GM18507 (cell line): ENCODE measurements at regions not wholly inside any gene's neighbourhood (a gene's known extent, or its start where the extent isn't known, plus 50 kb on each side); places are given as distances from the start of the nearest gene placed in this dataset.
"Not testable (repeated sequence)": the region's sequence is repeated elsewhere in the genome, so short reads cannot be mapped to it uniquely, and the experiment has no call there.

Experiments
- DNase-seq: peaks from one replicate; pipeline ENCODE4 v3.0.0; 2011; ENCODE audit warnings: low read depth; ENCODE audit not compliant: insufficient read length; ENCODE audit errors: extremely low spot score
- FAIRE-seq: peaks from 2 replicates; lab custom pipeline; 2011; peaks lifted over from hg19 to GRCh38; lab: Jason Lieb, UNC

GRCh38 chr2:95654897-95655296 is 63.1 kb downstream of the TRIM43 start:
- DNase-seq, FAIRE-seq: not testable (repeated sequence)

DNA sequence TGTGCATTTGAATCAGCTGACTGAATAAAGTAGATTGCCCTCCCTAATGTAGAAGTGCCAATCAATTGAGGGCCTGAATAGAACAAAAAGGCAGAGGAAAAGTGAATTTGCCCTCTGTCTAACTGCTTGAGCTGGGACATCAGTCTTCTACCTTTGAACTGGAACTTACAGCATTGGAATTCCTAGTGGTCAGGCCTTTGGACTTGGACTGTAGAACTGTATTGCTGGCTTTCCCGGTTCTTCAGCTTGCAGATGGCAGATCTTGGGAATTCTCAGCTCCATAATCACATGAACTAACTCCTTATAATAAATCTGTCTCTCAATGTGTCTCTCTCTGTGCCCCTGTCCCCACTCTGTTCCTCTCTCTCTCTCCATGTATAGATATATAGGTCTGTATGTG is 64.8 kb downstream of the TRIM43 start:
- not testable (repeated sequence) for DNase-seq, FAIRE-seq

- not testable (repeated sequence) for DNase-seq, FAIRE-seq
These were observed 66.1 kb downstream of the TRIM43 start for GRCh38 chr2:95657937-95658336.

- not testable (repeated sequence) for FAIRE-seq, DNase-seq
These were observed 69.2 kb downstream of the TRIM43 start for GRCh38 chr2:95660766-95661562.

- DNase-seq, FAIRE-seq: not testable (repeated sequence)
These were observed 72.0 kb downstream of the TRIM43 start for GRCh38 chr2:95663471-95664441.

GRCh38 chr2:95666636-95667035 is 74.8 kb downstream of the TRIM43 start:
- not testable (repeated sequence) for FAIRE-seq, DNase-seq

GRCh38 chr2:95667480-95667879 is 75.7 kb downstream of the TRIM43 start:
- FAIRE-seq (no peak), DNase-seq (no peak)

- not testable (repeated sequence) for FAIRE-seq, DNase-seq
These were observed 77.1 kb downstream of the TRIM43 start for GRCh38 chr2:95668934-95669333.

DNA sequence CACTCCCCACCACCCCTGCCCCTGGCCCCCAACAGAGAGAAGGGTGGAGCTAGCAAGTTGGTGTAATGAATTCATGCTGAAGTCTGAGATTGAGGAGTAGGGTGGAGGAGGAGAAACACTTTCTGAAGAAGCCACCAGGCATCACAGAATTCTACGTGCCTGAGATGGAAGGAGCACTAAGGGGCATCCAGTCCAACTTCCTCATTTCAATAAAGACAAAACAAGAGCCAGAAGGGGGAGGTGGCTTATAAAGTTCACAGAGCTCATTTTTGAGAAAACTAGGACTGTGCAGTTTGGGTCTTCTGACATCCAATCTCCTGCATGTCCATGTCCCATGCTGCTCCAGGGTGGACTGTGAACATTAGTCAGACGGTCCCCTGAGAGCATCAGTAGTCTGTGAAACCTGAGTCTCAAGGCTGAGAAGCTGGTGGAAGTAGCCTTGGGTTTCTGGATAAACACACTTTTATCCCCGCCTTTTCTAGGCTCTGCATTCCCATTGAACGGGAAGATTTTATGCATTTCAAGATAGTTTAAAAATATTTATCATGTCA is 77.7 kb downstream of the TRIM43 start:
- no peak for DNase-seq
- FAIRE-seq: no peak

- no peak for DNase-seq
- FAIRE-seq: no peak
These were observed 78.4 kb downstream of the TRIM43 start for GRCh38 chr2:95670167-95670566.

GRCh38 chr2:95670686-95671085 is 78.9 kb downstream of the TRIM43 start:
- DNase-seq: no peak
- FAIRE-seq: no peak

DNA sequence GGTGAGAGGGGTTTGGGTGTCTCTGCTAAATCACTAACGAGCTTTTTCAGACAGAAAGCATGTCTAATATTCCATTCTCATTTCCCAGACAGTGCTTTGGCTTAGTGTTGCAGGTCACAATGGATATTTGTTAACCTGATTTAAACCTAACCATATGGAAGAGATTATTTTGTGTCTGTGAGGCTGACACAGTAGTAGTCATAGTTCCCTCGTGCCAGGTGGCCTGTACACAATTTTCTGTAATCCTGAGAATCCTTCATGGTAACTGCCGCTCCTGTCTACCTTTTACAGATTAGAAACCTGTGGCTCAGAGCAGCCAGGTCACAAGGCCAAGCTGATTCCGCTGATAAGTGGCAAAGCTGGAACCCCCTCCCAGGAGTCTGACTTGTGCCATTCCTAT is 79.4 kb downstream of the TRIM43 start:
- FAIRE-seq, DNase-seq: not testable (repeated sequence)

DNA sequence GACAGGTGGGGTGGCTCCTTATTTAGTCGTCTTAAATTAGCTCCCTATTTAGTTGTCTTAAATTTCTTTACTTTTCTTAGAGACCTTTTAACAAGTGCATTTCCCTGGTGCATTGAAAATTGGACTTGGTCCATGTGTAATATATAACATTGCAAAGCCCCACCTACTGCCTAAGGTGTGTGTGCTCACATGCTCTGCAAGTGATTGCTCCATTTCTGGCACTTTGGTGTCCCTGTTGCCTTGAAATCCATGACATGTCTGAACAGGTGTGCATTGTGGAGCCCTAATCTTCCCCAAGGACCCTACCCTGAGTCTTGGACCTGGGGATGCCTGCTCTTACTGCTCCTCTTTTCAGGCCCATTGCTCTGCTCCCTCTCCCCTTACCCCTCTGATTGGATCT is 80.2 kb downstream of the TRIM43 start:
- DNase-seq, FAIRE-seq: not testable (repeated sequence)

DNA sequence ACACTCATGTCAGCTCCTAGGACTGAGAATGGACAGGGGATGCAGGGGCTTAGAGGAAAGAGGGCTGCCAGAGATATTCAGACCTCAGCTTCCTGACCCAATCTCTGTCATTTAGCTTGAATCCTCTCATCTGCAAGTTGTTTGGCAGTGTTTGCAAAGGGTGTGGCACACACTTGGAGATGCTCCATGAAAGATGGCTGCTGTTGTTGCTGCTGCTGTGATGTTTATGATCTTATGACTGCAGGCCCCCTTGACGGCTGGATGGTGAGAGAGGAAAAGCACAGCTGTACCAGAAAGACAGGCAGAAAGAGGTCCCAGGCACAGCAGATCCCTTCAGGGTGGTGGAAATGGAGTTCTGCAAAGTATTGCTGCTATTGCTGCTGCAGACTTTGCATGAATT is 80.7 kb downstream of the TRIM43 start:
- not testable (repeated sequence) for FAIRE-seq, DNase-seq

DNA sequence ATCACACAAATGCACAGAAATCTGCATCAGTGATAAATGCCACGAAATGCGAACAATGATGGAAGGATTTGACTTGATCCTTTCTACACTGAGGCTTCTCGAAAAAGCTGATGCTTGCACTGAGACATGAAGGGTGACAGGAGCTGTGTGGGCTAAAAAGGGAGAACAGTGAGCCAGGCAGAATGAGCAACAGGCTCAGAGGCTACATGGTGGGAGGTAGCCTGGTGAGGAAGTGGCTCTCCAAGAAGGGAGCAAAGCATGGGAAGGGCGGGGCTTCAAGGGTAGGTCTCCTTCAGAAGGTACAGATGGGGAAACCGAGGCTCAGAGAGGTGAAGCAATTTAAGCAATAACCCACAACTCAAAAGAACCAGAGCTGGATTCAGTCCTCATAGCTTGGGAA is 82.4 kb downstream of the TRIM43 start:
- no peak for DNase-seq
- no peak for FAIRE-seq

- FAIRE-seq, DNase-seq: not testable (repeated sequence)
These were observed 84.8 kb downstream of the TRIM43 start for GRCh38 chr2:95676573-95676972.

DNA sequence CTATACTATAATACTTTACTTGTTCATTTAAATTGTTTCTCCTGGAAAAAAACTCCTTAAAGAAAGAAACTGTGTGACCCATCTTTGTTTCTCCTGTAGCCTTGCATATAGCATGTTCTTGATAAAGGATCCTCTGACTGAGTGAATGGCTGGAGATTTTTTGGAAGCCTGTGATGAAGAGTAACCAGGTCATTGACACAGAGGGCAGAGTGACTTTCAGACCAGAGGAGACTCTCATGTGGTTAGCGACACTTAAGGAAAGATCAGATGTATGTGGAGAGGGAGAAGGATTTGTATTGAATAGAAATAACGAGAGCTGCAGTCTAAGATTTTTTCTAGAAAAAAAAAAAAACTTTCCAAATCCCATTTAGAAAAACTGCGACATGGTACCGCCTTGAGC is 85.5 kb downstream of the TRIM43 start:
- no peak for FAIRE-seq
- DNase-seq: no peak

DNA sequence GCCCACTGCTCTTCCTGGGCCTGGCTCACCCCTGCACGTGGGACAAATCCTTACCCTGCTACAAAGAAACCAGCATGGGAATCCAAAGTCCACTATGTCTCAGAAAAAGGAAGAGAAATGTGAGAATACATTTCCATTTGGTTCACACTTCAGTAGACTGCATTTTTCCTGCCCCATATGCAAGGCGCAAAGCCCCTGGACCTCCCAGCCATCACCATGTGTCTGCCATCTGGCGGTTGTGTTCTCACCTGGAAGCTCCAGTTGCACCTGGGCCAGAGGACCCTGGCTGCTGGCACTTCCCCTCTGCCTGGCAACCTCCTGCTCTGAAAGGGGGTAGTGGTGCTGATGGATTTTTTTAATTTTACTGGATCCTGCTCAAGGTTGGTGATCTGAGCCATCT is 86.0 kb downstream of the TRIM43 start:
- not testable (repeated sequence) for FAIRE-seq, DNase-seq

DNA sequence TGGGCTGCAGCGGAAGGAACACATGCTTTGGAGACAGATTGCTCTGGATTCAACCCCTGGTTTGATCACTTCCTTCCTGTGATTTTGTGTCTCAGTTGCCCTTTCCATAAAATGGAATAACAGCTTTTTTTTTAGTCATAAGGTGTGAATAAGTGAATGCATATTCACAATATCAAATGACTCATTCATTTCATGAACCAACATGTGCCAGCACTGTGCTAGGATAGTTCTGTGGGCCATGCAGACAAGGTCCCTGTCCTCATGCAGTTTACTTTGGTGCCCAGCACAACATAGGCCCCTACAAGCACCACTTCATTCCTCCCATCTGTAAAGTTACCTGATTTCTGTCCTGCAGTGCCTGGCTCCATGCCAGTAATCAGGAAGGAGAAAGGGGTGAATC is 89.4 kb downstream of the TRIM43 start:
- FAIRE-seq, DNase-seq: not testable (repeated sequence)

GRCh38 chr2:95681589-95682081 is 89.8 kb downstream of the TRIM43 start:
- not testable (repeated sequence) for DNase-seq, FAIRE-seq
